HG02840 (cell line): ENCODE measurements at regions not wholly inside any gene's neighbourhood (a gene's known extent, or its start where the extent isn't known, plus 50 kb on each side); places are given as distances from the start of the nearest gene placed in this dataset.

ENCODE experiments used
- ATAC-seq: cut with Tn5 transposase; IDR thresholded peaks from one replicate; pipeline ENCODE4 v1.9.1; 2021; ENCODE audit warnings: mild to moderate bottlenecking, moderate library complexity, moderate number of reproducible peaks; ENCODE audit not compliant: unreplicated experiment, low FRiP score

GRCh38 chr10:128220021-128220420 lies 93.8 kb upstream of the MKI67 start:
- no peak for ATAC-seq

- no peak for ATAC-seq
These were observed 94.9 kb upstream of the MKI67 start for GRCh38 chr10:128221117-128221516.

GRCh38 chr10:128221807-128222206 lies 95.6 kb upstream of the MKI67 start:
- no peak for ATAC-seq

- no peak for ATAC-seq
These were observed 96.2 kb upstream of the MKI67 start for GRCh38 chr10:128222332-128222849.

GRCh38 chr10:128230401-128230800 lies 104.2 kb upstream of the MKI67 start:
- ATAC-seq, result no peak

GRCh38 chr10:128233422-128233821 lies 107.2 kb upstream of the MKI67 start:
- ATAC-seq, result no peak

GRCh38 chr10:128237710-128238109 lies 111.5 kb upstream of the MKI67 start:
- ATAC-seq, result no peak

- no peak for ATAC-seq
These were observed 114.8 kb upstream of the MKI67 start for GRCh38 chr10:128241023-128241422.

GRCh38 chr10:128242641-128243040 lies 116.4 kb upstream of the MKI67 start:
- ATAC-seq, result no peak

GRCh38 chr10:128245026-128245425 lies 118.8 kb upstream of the MKI67 start:
- no peak for ATAC-seq

GRCh38 chr10:128247576-128247975 lies 121.4 kb upstream of the MKI67 start:
- no peak for ATAC-seq

GRCh38 chr10:128254476-128254875 lies 128.3 kb upstream of the MKI67 start:
- ATAC-seq, result no peak

GRCh38 chr10:128257428-128257827 lies 131.2 kb upstream of the MKI67 start:
- ATAC-seq, result no peak

GRCh38 chr10:128258421-128258976 lies 132.3 kb upstream of the MKI67 start:
- no peak for ATAC-seq

- no peak for ATAC-seq
These were observed 137.9 kb upstream of the MKI67 start for GRCh38 chr10:128263891-128264688.

- no peak for ATAC-seq
These were observed 139.4 kb upstream of the MKI67 start for GRCh38 chr10:128265596-128265995.

GRCh38 chr10:128267581-128267980 lies 141.4 kb upstream of the MKI67 start:
- no peak for ATAC-seq

- no peak for ATAC-seq
These were observed 141.9 kb upstream of the MKI67 start for GRCh38 chr10:128268015-128268722.

GRCh38 chr10:128274938-128275337 lies 148.7 kb upstream of the MKI67 start:
- ATAC-seq, result no peak

GRCh38 chr10:128275388-128276177 lies 149.4 kb upstream of the MKI67 start:
- no peak for ATAC-seq
